ENCODE measurements at regions not wholly inside any gene's neighbourhood (a gene's known extent, or its start where the extent isn't known, plus 50 kb on each side); places are given as distances from the start of the nearest gene placed in this dataset.
"Not testable (repeated sequence)": the region's sequence is repeated elsewhere in the genome, so short reads cannot be mapped to it uniquely, and the experiment has no call there.

DNA sequence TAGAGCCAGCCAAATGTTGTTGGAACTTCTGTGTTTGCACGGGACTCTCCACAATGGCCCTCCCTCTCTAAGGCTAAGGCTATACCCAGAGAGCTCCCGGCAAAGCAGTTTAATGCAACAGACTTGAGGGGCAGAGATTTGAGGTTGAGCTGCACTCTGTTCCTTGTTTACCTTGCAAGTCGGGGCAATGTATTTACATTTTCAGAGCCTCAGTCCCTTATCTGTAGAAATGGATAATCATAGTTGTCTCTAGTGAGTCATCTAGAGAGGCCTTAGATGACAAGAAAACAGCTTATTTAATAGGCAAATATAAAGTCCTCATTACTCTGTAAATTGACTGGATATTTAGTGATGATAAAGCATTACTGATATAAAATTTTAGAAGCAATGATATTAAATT lies 917.7 kb downstream of the MCTP2 start:
- Histone ChIP-seq H3K27me3 (no peaks in the 10 kb centered on the region), H3K9me3 (no peaks in the 10 kb centered on the region), H3K36me3 (no peaks in the 10 kb centered on the region), H3K4me3 (no peak overlapping the region), H3K4me1 (no peaks in the 10 kb centered on the region), H3K27ac (no peak overlapping the region)
- TF ChIP-seq POLR2A (IDR thresholded peaks at IDR 0.05) = no peak
- TF ChIP-seq, protein P1, sequence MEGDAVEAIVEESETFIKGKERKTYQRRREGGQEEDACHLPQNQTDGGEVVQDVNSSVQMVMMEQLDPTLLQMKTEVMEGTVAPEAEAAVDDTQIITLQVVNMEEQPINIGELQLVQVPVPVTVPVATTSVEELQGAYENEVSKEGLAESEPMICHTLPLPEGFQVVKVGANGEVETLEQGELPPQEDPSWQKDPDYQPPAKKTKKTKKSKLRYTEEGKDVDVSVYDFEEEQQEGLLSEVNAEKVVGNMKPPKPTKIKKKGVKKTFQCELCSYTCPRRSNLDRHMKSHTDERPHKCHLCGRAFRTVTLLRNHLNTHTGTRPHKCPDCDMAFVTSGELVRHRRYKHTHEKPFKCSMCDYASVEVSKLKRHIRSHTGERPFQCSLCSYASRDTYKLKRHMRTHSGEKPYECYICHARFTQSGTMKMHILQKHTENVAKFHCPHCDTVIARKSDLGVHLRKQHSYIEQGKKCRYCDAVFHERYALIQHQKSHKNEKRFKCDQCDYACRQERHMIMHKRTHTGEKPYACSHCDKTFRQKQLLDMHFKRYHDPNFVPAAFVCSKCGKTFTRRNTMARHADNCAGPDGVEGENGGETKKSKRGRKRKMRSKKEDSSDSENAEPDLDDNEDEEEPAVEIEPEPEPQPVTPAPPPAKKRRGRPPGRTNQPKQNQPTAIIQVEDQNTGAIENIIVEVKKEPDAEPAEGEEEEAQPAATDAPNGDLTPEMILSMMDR (IDR thresholded peaks at IDR 0.05) = no peak
- no peak for DNase-seq
- intact Hi-C loops (cut with DNase I; ENCODE audit: low total_unique reads) = no loop called here

DNA sequence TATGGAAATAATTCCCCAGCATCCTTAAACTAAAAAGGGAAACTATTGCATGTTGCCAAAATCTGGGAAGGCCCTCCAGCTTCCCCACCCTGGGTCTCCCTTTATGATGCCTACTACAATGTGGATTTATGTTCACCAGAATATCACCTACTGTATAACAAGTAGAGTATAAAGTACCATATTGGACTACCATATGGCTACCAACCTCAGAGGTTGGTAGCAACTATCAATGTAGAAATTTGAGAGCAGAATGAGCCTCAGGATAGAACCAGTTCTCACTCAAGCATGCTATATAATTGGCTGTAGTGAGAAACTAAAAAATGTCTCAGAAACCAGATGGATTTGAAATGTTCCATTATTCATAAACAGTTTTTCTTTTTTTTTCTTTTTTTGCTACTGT lies 918.4 kb downstream of the MCTP2 start:
- TF ChIP-seq POLR2A (IDR thresholded peaks at IDR 0.05) = no peak
- TF ChIP-seq, protein P1 (IDR thresholded peaks at IDR 0.05) = no peak

DNA sequence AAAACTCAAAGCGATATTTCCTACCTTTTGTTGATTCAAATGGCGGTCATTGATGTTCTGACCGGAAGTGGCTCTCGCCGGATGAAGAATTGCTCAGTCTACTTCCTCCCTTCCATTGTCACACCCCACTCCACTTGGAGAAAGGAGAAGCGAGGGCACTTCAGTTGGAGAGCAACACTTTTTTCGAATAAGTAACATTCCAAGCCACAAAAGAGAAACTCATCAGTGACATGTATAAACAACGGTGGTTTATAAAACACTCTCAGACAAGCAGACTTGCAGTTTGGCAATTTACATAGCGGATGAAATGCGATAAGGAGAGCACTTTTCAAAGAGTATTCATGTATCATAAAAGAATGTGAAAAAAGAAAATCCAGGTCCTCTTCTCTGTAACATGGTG lies 919.1 kb downstream of the MCTP2 start:
- no peak for DNase-seq
- no peaks in the 10 kb centered on the region for H3K9me3 ChIP-seq
- H3K4me1 ChIP-seq = no peaks in the 10 kb centered on the region
- H3K4me3 ChIP-seq = no peak overlapping the region
- intact Hi-C loops (cut with DNase I; ENCODE audit: low total_unique reads) = no loop called here
- H3K27me3 ChIP-seq = no peaks in the 10 kb centered on the region
- TF ChIP-seq, protein P1 (IDR thresholded peaks at IDR 0.05) = no peak
- TF ChIP-seq POLR2A (IDR thresholded peaks at IDR 0.05) = no peak
- H3K27ac ChIP-seq = no peak overlapping the region
- no peaks in the 10 kb centered on the region for H3K36me3 ChIP-seq

More for the DNA sequence above, 918.4 kb downstream of the MCTP2 start:
- Histone ChIP-seq H3K9me3 (no peaks in the 10 kb centered on the region), H3K4me3 (no peak overlapping the region), H3K27ac (no peak overlapping the region), H3K4me1 (no peaks in the 10 kb centered on the region), H3K36me3 (no peaks in the 10 kb centered on the region), H3K27me3 (no peaks in the 10 kb centered on the region)
- intact Hi-C loops (cut with DNase I; ENCODE audit: low total_unique reads) = no loop called here
- no peak for DNase-seq

DNA sequence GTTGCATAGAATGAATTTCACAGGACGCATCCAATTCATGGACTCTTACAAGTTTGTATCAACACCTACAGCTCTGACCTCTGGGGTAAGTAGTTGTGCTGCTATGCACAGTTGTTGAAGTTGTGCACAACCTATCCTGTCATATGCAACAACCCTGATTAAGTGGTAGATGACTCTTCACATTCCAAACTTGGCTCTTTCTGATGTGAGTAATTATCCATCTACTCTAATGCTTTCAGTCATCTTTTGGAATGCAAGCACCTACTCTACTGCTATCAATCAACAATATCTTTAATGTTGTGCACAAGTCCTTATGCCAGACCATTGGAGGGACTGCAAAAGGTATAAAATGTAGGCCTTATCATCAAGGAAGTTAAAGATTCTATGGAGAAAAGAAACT lies 921.4 kb downstream of the MCTP2 start:
- Histone ChIP-seq H3K9me3 (no peaks in the 10 kb centered on the region), H3K4me3 (no peak overlapping the region), H3K27me3 (no peaks in the 10 kb centered on the region), H3K4me1 (no peaks in the 10 kb centered on the region), H3K36me3 (no peaks in the 10 kb centered on the region), H3K27ac (no peak overlapping the region)
- TF ChIP-seq, protein P1 (IDR thresholded peaks at IDR 0.05) = no peak
- TF ChIP-seq POLR2A (IDR thresholded peaks at IDR 0.05) = no peak
- intact Hi-C loops (cut with DNase I; ENCODE audit: low total_unique reads) = no loop called here
- DNase-seq = no peak

DNA sequence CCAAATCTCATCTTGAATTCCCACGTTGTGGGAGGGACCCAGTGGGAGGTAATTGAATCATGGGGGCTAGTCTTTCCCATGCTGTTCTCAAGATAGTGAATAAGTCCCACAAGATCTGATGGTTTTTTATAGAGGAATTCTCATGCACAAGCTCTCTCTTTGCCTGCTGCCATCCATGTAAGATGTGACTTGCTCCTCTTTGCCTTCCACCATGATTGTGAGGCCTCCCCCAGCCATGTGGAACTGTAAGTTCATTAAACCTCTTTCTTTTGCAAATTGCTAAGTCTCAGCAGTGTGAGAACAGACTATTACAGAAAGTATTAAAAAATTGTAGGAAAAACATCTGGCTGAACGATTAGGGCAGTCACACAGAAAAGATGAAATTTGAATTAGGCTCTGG lies 921.8 kb downstream of the MCTP2 start:
- H3K27me3 ChIP-seq; intact Hi-C loops (cut with DNase I; ENCODE audit: low total_unique reads); DNase-seq; H3K4me1 ChIP-seq; H3K9me3 ChIP-seq; H3K27ac ChIP-seq; H3K4me3 ChIP-seq; H3K36me3 ChIP-seq: not testable (repeated sequence)

DNA sequence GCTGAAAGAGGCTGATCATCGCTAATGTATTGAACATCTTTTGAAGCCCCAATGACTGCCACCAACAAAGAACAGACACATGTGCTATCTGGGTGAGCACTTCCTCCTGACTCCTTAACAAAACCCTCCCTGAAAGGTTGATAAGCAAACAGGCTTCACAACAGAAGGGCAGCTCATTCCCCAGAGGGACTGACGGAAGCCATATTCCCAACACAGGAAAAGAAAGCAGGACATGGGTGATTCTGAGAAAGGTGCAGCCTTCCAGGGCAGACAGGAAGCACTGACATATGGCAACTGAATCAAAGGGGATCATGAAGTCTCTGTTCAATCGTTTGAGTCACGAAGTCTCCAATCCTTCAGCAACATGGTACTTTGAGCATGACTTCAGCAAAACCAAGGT lies 929.0 kb downstream of the MCTP2 start:
- Histone ChIP-seq H3K9me3 (no peaks in the 10 kb centered on the region), H3K4me1 (no peaks in the 10 kb centered on the region), H3K36me3 (no peaks in the 10 kb centered on the region), H3K27me3 (no peaks in the 10 kb centered on the region), H3K27ac (no peak overlapping the region), H3K4me3 (no peak overlapping the region)
- DNase-seq = no peak
- intact Hi-C loops (cut with DNase I; ENCODE audit: low total_unique reads) = no loop called here
- TF ChIP-seq, protein P1 (IDR thresholded peaks at IDR 0.05) = no peak
- TF ChIP-seq POLR2A (IDR thresholded peaks at IDR 0.05) = no peak

Data from uterus (tissue), 3 donors.